BE2C (cell line): ENCODE measurements at regions not wholly inside any gene's neighbourhood (a gene's known extent, or its start where the extent isn't known, plus 50 kb on each side); places are given as distances from the start of the nearest gene placed in this dataset.
"Not testable (repeated sequence)": the region's sequence is repeated elsewhere in the genome, so short reads cannot be mapped to it uniquely, and the experiment has no call there.

Experiments
- DNase-seq: peaks from one replicate; pipeline ENCODE4 v3.0.0-alpha.2; 2020
- H3K27me3 ChIP-seq: fragments of 250-450 bp; sonication (Bioruptor Pico); 2 replicates; pipeline ENCODE4 v1.5.1; 2020; ENCODE audit warnings: mild to moderate bottlenecking
- H3K36me3 ChIP-seq: fragments of 250-450 bp; sonication (Bioruptor Pico); 2 replicates; pipeline ENCODE4 v1.5.1; 2020; ENCODE audit warnings: mild to moderate bottlenecking
- H3K4me1 ChIP-seq: fragments of 250-450 bp; sonication (Bioruptor Pico); 2 replicates; pipeline ENCODE4 v1.5.1; 2020
- H3K4me3 ChIP-seq: 2 replicates; pipeline ENCODE4 v1.5.1; 2011; ENCODE audit warnings: low read depth, low read length
- H3K9me3 ChIP-seq: fragments of 250-450 bp; sonication (Bioruptor Pico); 2 replicates; pipeline ENCODE4 v1.5.1; 2020
- TF ChIP-seq, protein P1 (sequence below): IDR thresholded peaks from 2 replicates; pipeline ENCODE4 v1.5.1; 2012; ENCODE audit warnings: mild to moderate bottlenecking, low read depth, low read length

DNA sequence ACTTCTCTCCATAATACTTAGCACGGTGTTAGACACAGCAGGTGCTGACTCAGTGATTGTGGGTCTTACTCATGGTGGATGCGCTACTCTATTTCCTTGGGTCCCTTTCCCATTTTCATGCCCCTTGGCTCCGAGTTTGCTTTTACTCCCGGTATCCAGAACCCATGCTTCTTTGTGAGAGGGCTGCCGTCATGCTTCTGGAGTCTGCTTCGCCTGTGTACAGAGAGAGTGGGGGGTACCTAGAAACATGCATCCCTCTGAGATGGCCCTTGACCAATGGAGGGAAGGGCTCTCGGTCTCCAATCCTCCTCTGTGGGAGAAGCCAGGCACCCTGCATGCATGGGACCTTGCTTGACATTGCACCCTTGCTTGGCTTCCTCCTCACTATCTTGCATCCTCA, 160.4 kb downstream of the NRN1 start:
- no peak for DNase-seq
- H3K4me1 ChIP-seq, result no peaks in the 10 kb centered on the region
- H3K4me3 ChIP-seq, result no peak overlapping the region
- H3K27me3 ChIP-seq, result no peaks in the 10 kb centered on the region; the same call in 1 of the 2 replicates
- H3K36me3 ChIP-seq, result no peaks in the 10 kb centered on the region
- no peaks in the 10 kb centered on the region for H3K9me3 ChIP-seq
- TF ChIP-seq, protein P1, sequence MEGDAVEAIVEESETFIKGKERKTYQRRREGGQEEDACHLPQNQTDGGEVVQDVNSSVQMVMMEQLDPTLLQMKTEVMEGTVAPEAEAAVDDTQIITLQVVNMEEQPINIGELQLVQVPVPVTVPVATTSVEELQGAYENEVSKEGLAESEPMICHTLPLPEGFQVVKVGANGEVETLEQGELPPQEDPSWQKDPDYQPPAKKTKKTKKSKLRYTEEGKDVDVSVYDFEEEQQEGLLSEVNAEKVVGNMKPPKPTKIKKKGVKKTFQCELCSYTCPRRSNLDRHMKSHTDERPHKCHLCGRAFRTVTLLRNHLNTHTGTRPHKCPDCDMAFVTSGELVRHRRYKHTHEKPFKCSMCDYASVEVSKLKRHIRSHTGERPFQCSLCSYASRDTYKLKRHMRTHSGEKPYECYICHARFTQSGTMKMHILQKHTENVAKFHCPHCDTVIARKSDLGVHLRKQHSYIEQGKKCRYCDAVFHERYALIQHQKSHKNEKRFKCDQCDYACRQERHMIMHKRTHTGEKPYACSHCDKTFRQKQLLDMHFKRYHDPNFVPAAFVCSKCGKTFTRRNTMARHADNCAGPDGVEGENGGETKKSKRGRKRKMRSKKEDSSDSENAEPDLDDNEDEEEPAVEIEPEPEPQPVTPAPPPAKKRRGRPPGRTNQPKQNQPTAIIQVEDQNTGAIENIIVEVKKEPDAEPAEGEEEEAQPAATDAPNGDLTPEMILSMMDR, result no peak

DNA sequence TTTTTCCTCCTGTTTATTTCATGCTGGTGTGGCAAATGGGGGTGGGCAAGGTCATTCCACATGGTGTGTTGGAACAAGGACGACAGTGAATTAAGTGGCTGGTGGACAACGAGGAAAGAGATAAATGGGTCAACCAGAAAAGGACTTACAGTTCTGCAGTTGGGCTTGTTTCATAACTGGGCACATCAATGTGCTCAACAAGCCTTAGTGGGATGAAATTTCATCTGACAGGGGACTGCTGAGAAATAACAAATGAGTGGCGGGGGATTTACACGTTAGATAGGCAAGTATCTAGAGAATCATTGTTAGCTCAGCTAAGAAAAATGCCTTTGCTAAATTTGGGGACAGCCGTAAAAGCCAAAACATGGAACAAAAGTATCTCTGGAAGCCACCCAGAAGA, 163.6 kb downstream of the NRN1 start:
- DNase-seq, result no peak
- Histone ChIP-seq H3K36me3 (no peaks in the 10 kb centered on the region), H3K4me1 (no peaks in the 10 kb centered on the region), H3K4me3 (no peak overlapping the region), H3K27me3 (no peaks in the 10 kb centered on the region; the same call in 1 of the 2 replicates), H3K9me3 (no peaks in the 10 kb centered on the region)
- TF ChIP-seq, protein P1, result no peak

DNA sequence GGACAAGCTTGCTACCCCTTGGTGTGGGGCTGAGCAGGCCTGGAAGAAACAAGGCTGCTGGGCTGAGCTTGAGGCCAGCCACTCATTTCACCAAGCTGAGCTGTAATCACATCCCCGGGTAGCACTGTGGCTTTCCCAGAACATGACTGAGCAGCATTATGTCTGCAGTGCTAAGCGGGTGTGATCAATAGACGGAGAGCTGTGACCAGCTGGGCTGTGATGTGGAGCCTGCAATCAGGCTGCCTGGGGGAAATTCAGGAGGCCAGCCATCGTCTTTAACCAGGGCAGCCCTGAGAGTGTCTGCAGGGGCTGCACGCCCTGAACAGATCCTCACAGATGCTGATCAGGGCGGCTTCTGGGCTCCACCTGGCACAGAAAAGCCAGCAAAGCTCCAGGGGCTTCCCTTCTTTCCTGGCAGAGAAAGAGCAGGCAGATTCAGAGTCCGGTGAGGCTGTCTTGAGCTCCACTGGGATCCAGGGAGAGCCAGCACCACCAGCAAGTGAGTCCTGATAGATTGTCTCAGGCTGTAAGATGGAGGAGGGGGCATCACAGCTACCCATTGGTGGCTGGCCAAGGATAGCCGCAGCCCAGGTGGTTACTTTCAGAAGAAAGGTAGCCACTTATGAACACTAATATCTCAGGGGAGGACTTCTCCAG, 165.9 kb downstream of the NRN1 start:
- TF ChIP-seq, protein P1, result no peak
- H3K4me3 ChIP-seq, result no peak overlapping the region
- no peaks in the 10 kb centered on the region; the same call in 1 of the 2 replicates for H3K27me3 ChIP-seq
- no peak for DNase-seq
- no peaks in the 10 kb centered on the region for H3K36me3 ChIP-seq
- H3K9me3 ChIP-seq, result no peaks in the 10 kb centered on the region
- H3K4me1 ChIP-seq, result no peaks in the 10 kb centered on the region

DNA sequence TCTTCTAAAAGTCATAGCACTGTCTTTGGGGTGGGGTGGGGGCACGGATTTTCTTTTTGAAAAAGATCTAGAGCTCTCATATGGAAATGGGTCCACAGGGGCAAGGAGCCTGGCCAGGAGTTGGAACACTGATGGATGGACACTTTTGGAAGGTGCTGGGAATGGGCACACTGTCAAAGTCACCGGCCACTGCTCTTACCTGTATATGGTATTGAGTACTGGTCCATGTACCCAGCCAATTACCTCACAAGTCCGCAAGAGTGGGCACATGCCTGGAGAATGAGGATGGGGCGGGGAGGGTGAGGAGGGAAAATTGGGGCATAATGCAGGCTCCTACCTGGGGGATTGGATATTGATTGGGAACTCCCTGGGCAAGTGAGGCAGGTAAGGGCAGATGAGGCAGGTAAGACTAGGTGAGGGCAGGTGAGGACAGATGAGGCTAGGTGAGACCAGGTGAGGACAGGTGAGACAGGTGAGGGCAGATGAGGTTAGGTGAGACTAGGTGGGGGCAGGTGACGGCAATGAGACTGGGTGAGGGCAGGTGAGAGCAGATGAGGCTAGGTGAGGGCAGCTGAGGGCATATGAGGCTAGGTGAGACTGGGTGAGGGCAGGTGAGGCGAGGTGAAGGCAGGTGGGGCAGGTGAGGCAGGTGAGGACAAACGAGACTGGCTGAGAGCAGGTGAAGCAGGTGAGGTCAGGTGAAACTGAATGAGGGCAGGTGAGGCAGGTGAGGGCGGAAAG, 167.9 kb downstream of the NRN1 start:
- Histone ChIP-seq H3K4me3 (no peak overlapping the region), H3K4me1 (no peaks in the 10 kb centered on the region), H3K9me3 (no peaks in the 10 kb centered on the region), H3K36me3 (no peaks in the 10 kb centered on the region), H3K27me3 (no peaks in the 10 kb centered on the region)
- no peak for DNase-seq
- TF ChIP-seq, protein P1, result no peak

DNA sequence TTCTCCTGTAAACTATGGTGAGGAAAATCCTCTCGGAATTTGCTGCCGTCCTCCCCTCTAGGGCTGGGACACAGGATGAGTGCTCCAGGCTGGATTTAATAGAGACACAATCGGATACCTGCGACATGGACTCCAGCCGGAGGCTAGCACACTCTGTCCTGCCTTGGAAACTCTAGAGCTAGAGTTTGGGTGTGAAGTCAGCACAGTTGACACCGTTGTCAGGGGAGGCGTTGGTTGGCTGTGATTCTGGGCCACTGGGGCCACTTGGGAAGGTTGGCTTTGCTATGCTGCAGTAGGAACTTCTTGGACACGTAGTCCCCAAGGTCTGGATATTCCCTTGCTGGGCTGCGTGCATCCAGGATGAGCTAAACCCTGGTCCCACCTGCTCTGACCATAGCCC, 169.4 kb downstream of the NRN1 start:
- TF ChIP-seq, protein P1, result no peak
- no peaks in the 10 kb centered on the region for H3K27me3 ChIP-seq
- H3K36me3 ChIP-seq, result no peaks in the 10 kb centered on the region
- no peak overlapping the region for H3K4me3 ChIP-seq
- H3K4me1 ChIP-seq, result no peaks in the 10 kb centered on the region
- no peak for DNase-seq
- no peaks in the 10 kb centered on the region for H3K9me3 ChIP-seq

DNA sequence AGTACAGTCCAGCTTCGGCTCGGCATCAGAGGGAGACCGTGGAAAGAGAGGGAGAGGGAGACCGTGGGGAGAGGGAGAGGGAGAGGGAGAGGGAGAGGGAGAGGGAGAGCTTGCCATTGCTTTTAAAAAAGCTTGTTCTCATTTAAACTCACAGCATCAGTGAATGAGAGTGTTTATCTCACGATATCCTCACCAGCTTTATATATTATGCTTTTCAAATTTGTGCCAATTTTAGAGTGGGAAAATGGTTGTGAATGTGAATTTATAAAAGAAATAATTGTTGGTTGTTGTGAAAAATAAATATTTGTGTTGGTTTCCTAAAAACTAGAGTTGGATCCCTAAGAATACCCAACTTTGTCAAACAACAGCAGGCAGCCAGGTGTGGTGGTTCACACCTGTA, 170.1 kb downstream of the NRN1 start:
- H3K4me3 ChIP-seq, DNase-seq, H3K9me3 ChIP-seq, H3K4me1 ChIP-seq, H3K36me3 ChIP-seq, H3K27me3 ChIP-seq: not testable (repeated sequence)
